Epithelial cell of proximal tubule (primary cell): ENCODE measurements at regions not wholly inside any gene's neighbourhood (a gene's known extent, or its start where the extent isn't known, plus 50 kb on each side); places are given as distances from the start of the nearest gene placed in this dataset.

Source experiments
- DNase-seq: peaks from one replicate; pipeline ENCODE4 v3.0.0-alpha.2; 2011; ENCODE audit warnings: low read depth
- H3K4me3 ChIP-seq: 2 replicates; pipeline ENCODE4 v1.5.1; 2011; ENCODE audit warnings: low read depth, mild to moderate bottlenecking, low read length
- CTCF ChIP-seq: conservative IDR thresholded peaks from 2 replicates; pipeline ENCODE4 v1.5.1; 2012; ENCODE audit warnings: low read depth, mild to moderate bottlenecking, low read length

GRCh38 chr14:65329481-65329880, 83.0 kb upstream of the FUT8 start:
- DNase-seq, result no peak
- TF ChIP-seq CTCF, result no peak
- no peak overlapping the region for H3K4me3 ChIP-seq

- DNase-seq, result no peak
- H3K4me3 ChIP-seq, result no peak overlapping the region
- no peak for TF ChIP-seq CTCF
Observed at GRCh38 chr14:65329911-65330310, 82.6 kb upstream of the FUT8 start.

- TF ChIP-seq CTCF, result no peak
- DNase-seq, result no peak
- H3K4me3 ChIP-seq, result no peak overlapping the region
Observed at GRCh38 chr14:65330416-65330815, 82.1 kb upstream of the FUT8 start.

GRCh38 chr14:65331652-65332051, 80.9 kb upstream of the FUT8 start:
- no peak overlapping the region for H3K4me3 ChIP-seq
- no peak for TF ChIP-seq CTCF
- DNase-seq, result no peak

- no peak for TF ChIP-seq CTCF
- no peak for DNase-seq
- H3K4me3 ChIP-seq, result no peak overlapping the region
Observed at GRCh38 chr14:65332141-65332871, 80.2 kb upstream of the FUT8 start.

- TF ChIP-seq CTCF, result no peak
- no peak overlapping the region for H3K4me3 ChIP-seq
- DNase-seq, result no peak
Observed at GRCh38 chr14:65333943-65334687, 78.4 kb upstream of the FUT8 start.
